CD4-positive, CD25-positive, alpha-beta regulatory T cell (primary cell): ENCODE measurements at regions not wholly inside any gene's neighbourhood (a gene's known extent, or its start where the extent isn't known, plus 50 kb on each side); places are given as distances from the start of the nearest gene placed in this dataset.

Experiments
- ATAC-seq, 2 donors: fragments of 150-1000 bp; cut with Tn5 transposase; one replicate each; pipeline ENCODE4 v1.10.0; 2021; ENCODE audit warnings: low read depth in 2 of 2, moderate number of reproducible peaks in 2 of 2, moderate library complexity in 1 of 2
- DNase-seq, 3 donors: peaks; one replicate each; pipeline versions ENCODE4 v3.0.0 to v3.0.0-alpha.2; 2012 to 2022; ENCODE audit warnings: mixed read lengths in 1 of 3
- H3K27ac ChIP-seq: one replicate; pipeline ENCODE4 v1.7.0; 2013; ENCODE audit warnings: mild to moderate bottlenecking, low read length; ENCODE audit not compliant: insufficient read depth, poor library complexity, severe bottlenecking
- H3K27me3 ChIP-seq: one replicate; pipeline ENCODE4 v1.7.0; 2013; ENCODE audit warnings: low read length; ENCODE audit not compliant: control insufficient read depth, insufficient read depth
- H3K36me3 ChIP-seq: one replicate; pipeline ENCODE4 v1.7.0; 2013; ENCODE audit warnings: mild to moderate bottlenecking, low read length, moderate library complexity; ENCODE audit not compliant: control insufficient read depth, insufficient read depth
- H3K4me1 ChIP-seq: 2 replicates; pipeline ENCODE4 v1.7.0; 2013; ENCODE audit warnings: mild to moderate bottlenecking, low read length; ENCODE audit not compliant: insufficient read depth, control insufficient read depth, poor library complexity, severe bottlenecking
- H3K4me3 ChIP-seq: one replicate; pipeline ENCODE4 v1.7.0; 2013; ENCODE audit warnings: low read depth, mild to moderate bottlenecking, low read length, moderate library complexity
- H3K9me3 ChIP-seq, 2 experiments: 1 replicate in 1 of 2; 2 replicates in 1 of 2; pipeline ENCODE4 v1.7.0; 2013; ENCODE audit warnings: low read length in 2 of 2, mild to moderate bottlenecking in 1 of 2, moderate library complexity in 1 of 2; ENCODE audit not compliant: control insufficient read depth in 2 of 2
- H3K27ac Mint-ChIP-seq, 3 donors: one replicate each; pipeline ENCODE4 v1.8.0; 2020 to 2022; ENCODE audit warnings: mild to moderate bottlenecking in 3 of 3, mixed read lengths in 3 of 3, moderate library complexity in 2 of 3
- H3K27me3 Mint-ChIP-seq: one replicate; pipeline ENCODE4 v1.8.0; 2022; ENCODE audit warnings: mild to moderate bottlenecking, mixed read lengths
- H3K36me3 Mint-ChIP-seq: one replicate; pipeline ENCODE4 v1.8.0; 2020; ENCODE audit warnings: mixed read lengths
- H3K4me1 Mint-ChIP-seq, 4 donors: one replicate each; pipeline ENCODE4 v1.8.0; 2020 to 2022; ENCODE audit warnings: mixed read lengths in 4 of 4, mild to moderate bottlenecking in 1 of 4
- H3K4me3 Mint-ChIP-seq, 4 donors: one replicate each; pipeline ENCODE4 v1.8.0; 2020 to 2022; ENCODE audit warnings: mild to moderate bottlenecking in 4 of 4, mixed read lengths in 4 of 4, moderate library complexity in 3 of 4
- H3K9me3 Mint-ChIP-seq, 7 donors: one replicate each; pipeline ENCODE4 v1.8.0; 2020 to 2022; ENCODE audit warnings: mixed read lengths in 7 of 7, mild to moderate bottlenecking in 3 of 7, moderate library complexity in 2 of 7

- Histone ChIP-seq H3K36me3 (no peaks in the 10 kb centered on the region), H3K4me1 (no peaks in the 10 kb centered on the region), H3K27ac (no peak overlapping the region), H3K27me3 (no peaks in the 10 kb centered on the region), H3K4me3 (no peak overlapping the region), H3K9me3 (no peaks in the 10 kb centered on the region)
- DNase-seq (no peak), ATAC-seq (no peak)
- Mint-ChIP-seq H3K27ac (no peak overlapping the region), H3K9me3 (peaks cover 0 to 6% (median 0%) of the 10 kb centered on the region in 7 donors), H3K27me3 (peaks cover 8% of the 10 kb centered on the region), H3K36me3 (no peaks in the 10 kb centered on the region), H3K4me3 (no peak overlapping the region), H3K4me1 (no peaks in the 10 kb centered on the region)
These were observed 104.6 kb upstream of the ZFHX3 start for GRCh38 chr16:73152386-73153125.

GRCh38 chr16:73151941-73152340, 104.0 kb upstream of the ZFHX3 start:
- no peaks in the 10 kb centered on the region for H3K4me1 ChIP-seq
- no peaks in the 10 kb centered on the region for H3K36me3 ChIP-seq
- Mint-ChIP-seq H3K9me3 (peaks cover 0 to 6% (median 0%) of the 10 kb centered on the region in 7 donors), H3K4me1 (no peaks in the 10 kb centered on the region), H3K36me3 (no peaks in the 10 kb centered on the region), H3K27ac (no peak overlapping the region), H3K27me3 (peaks cover 8% of the 10 kb centered on the region), H3K4me3 (no peak overlapping the region)
- no peak overlapping the region for H3K27ac ChIP-seq
- ATAC-seq (no peak), DNase-seq (no peak)
- no peaks in the 10 kb centered on the region for H3K27me3 ChIP-seq
- no peaks in the 10 kb centered on the region for H3K9me3 ChIP-seq
- H3K4me3 ChIP-seq, result no peak overlapping the region

- no peak for ATAC-seq
- H3K36me3 Mint-ChIP-seq, result no peaks in the 10 kb centered on the region
- H3K27me3 Mint-ChIP-seq, result peaks cover 8% of the 10 kb centered on the region
- H3K9me3 Mint-ChIP-seq, result peaks cover 0 to 6% (median 0%) of the 10 kb centered on the region in 7 donors
- Histone ChIP-seq H3K4me1 (no peaks in the 10 kb centered on the region), H3K36me3 (no peaks in the 10 kb centered on the region), H3K27me3 (no peaks in the 10 kb centered on the region), H3K9me3 (no peaks in the 10 kb centered on the region), H3K27ac (no peak overlapping the region), H3K4me3 (no peak overlapping the region)
- no peaks in the 10 kb centered on the region for H3K4me1 Mint-ChIP-seq
- no peak overlapping the region for H3K27ac Mint-ChIP-seq
- no peak overlapping the region for H3K4me3 Mint-ChIP-seq
- no peak for DNase-seq
These were observed 103.3 kb upstream of the ZFHX3 start for GRCh38 chr16:73151225-73151624.

GRCh38 chr16:73150786-73151185, 102.9 kb upstream of the ZFHX3 start:
- H3K4me3 Mint-ChIP-seq, result no peak overlapping the region
- no peaks in the 10 kb centered on the region for H3K36me3 Mint-ChIP-seq
- Histone ChIP-seq H3K27ac (no peak overlapping the region), H3K27me3 (no peaks in the 10 kb centered on the region), H3K4me3 (no peak overlapping the region), H3K9me3 (no peaks in the 10 kb centered on the region), H3K36me3 (no peaks in the 10 kb centered on the region), H3K4me1 (no peaks in the 10 kb centered on the region)
- H3K27me3 Mint-ChIP-seq, result peaks cover 8% of the 10 kb centered on the region
- no peak overlapping the region for H3K27ac Mint-ChIP-seq
- DNase-seq (no peak), ATAC-seq (no peak)
- H3K9me3 Mint-ChIP-seq, result peaks cover 0 to 7% (median 0%) of the 10 kb centered on the region in 7 donors
- H3K4me1 Mint-ChIP-seq, result no peaks in the 10 kb centered on the region

- DNase-seq (no peak), ATAC-seq (no peak)
- Mint-ChIP-seq H3K36me3 (no peaks in the 10 kb centered on the region), H3K9me3 (peaks cover 0 to 7% (median 0%) of the 10 kb centered on the region in 7 donors), H3K27me3 (peaks cover 8% of the 10 kb centered on the region), H3K4me1 (no peaks in the 10 kb centered on the region), H3K27ac (no peak overlapping the region), H3K4me3 (no peak overlapping the region)
- H3K4me3 ChIP-seq, result no peak overlapping the region
- no peaks in the 10 kb centered on the region for H3K36me3 ChIP-seq
- no peaks in the 10 kb centered on the region for H3K9me3 ChIP-seq
- H3K27ac ChIP-seq, result no peak overlapping the region
- no peaks in the 10 kb centered on the region for H3K4me1 ChIP-seq
- H3K27me3 ChIP-seq, result no peaks in the 10 kb centered on the region
These were observed 101.4 kb upstream of the ZFHX3 start for GRCh38 chr16:73149334-73149733.

GRCh38 chr16:73147958-73148357, 100.0 kb upstream of the ZFHX3 start:
- Mint-ChIP-seq H3K27ac (no peak overlapping the region), H3K27me3 (peaks cover 8% of the 10 kb centered on the region), H3K9me3 (peaks cover 0 to 7% (median 0%) of the 10 kb centered on the region in 7 donors), H3K4me1 (no peaks in the 10 kb centered on the region), H3K4me3 (no peak overlapping the region), H3K36me3 (no peaks in the 10 kb centered on the region)
- H3K27ac ChIP-seq, result no peak overlapping the region
- no peaks in the 10 kb centered on the region for H3K36me3 ChIP-seq
- DNase-seq (no peak), ATAC-seq (no peak)
- H3K4me1 ChIP-seq, result no peaks in the 10 kb centered on the region
- no peak overlapping the region for H3K4me3 ChIP-seq
- H3K27me3 ChIP-seq, result no peaks in the 10 kb centered on the region
- no peaks in the 10 kb centered on the region for H3K9me3 ChIP-seq

GRCh38 chr16:73145166-73145880, 97.4 kb upstream of the ZFHX3 start:
- no peak for DNase-seq
- Mint-ChIP-seq H3K36me3 (no peaks in the 10 kb centered on the region), H3K4me3 (no peak overlapping the region), H3K27ac (no peak overlapping the region), H3K27me3 (no peaks in the 10 kb centered on the region), H3K4me1 (no peaks in the 10 kb centered on the region), H3K9me3 (peaks cover 0 to 4% (median 0%) of the 10 kb centered on the region in 7 donors)
- no peaks in the 10 kb centered on the region for H3K27me3 ChIP-seq
- H3K9me3 ChIP-seq, result no peaks in the 10 kb centered on the region
- H3K27ac ChIP-seq, result no peak overlapping the region
- no peaks in the 10 kb centered on the region for H3K36me3 ChIP-seq
- no peak overlapping the region for H3K4me3 ChIP-seq
- ATAC-seq, result no peak
- H3K4me1 ChIP-seq, result no peaks in the 10 kb centered on the region
